B cell (primary cell): ENCODE measurements at regions not wholly inside any gene's neighbourhood (a gene's known extent, or its start where the extent isn't known, plus 50 kb on each side); places are given as distances from the start of the nearest gene placed in this dataset.

Experiments used
- ATAC-seq: fragments of 200-7000 bp; cut with Tn5 transposase; one replicate; pipeline ENCODE4 v1.10.0; 2021; ENCODE audit warnings: low read depth, mild to moderate bottlenecking, moderate number of reproducible peaks, moderate library complexity
- CTCF ChIA-PET: fragments of 350-600 bp; sonication (Branson Sonifier 250); formaldehyde crosslinking; loops from one replicate; lab custom pipeline; 2021; ENCODE audit warnings: antibody characterized with exemption, inconsistent platforms; lab: Charles Lee
- POLR2A ChIA-PET: fragments of 350-600 bp; sonication (Branson Sonifier 250); formaldehyde crosslinking; loops from one replicate; lab custom pipeline; 2021; ENCODE audit warnings: antibody characterized with exemption; lab: Charles Lee
- DNase-seq: peaks from one replicate; pipeline ENCODE4 v3.0.0; 2013
- H2AFZ ChIP-seq: 2 replicates; pipeline ENCODE4 v1.6.1; 2012; ENCODE audit warnings: mild to moderate bottlenecking, low read depth, low read length; ENCODE audit not compliant: insufficient read depth, poor library complexity, severe bottlenecking
- H3K27ac ChIP-seq, 2 donors: 1 replicate in 1 of 2; 2 replicates in 1 of 2; pipeline ENCODE4 v1.5.1; 2012 to 2013; ENCODE audit warnings: low read length in 2 of 2, mild to moderate bottlenecking in 2 of 2, moderate library complexity in 1 of 2
- H3K27me3 ChIP-seq, 4 experiments: fragments of 200-600 bp in 1 of 4; sonication (generic) in 1 of 4; replicated peaks in 1 of 4; 1 replicate in 2 of 4; 2 replicates in 2 of 4; pipeline versions ENCODE4 v1.6.1 to v1.7.0; 2013 to 2016; ENCODE audit warnings: low read length in 3 of 4, mild to moderate bottlenecking in 2 of 4, mixed read lengths in 1 of 4, moderate library complexity in 1 of 4; ENCODE audit not compliant: insufficient read depth in 4 of 4, control insufficient read depth in 3 of 4; ENCODE audit errors: control extremely low read depth in 1 of 4
- H3K36me3 ChIP-seq, 2 experiments: replicated peaks in 1 of 2; 1 replicate in 1 of 2; 2 replicates in 1 of 2; pipeline versions ENCODE4 v1.6.1 to v1.7.1; 2013; ENCODE audit warnings: low read length in 1 of 2; ENCODE audit not compliant: insufficient read depth in 2 of 2, control insufficient read depth in 1 of 2; ENCODE audit errors: control extremely low read depth in 1 of 2, extremely low read depth in 1 of 2
- H3K4me1 ChIP-seq, 2 donors: fragments of 200-600 bp in 1 of 2; sonication (generic) in 1 of 2; 1 replicate in 1 of 2; 2 replicates in 1 of 2; pipeline versions ENCODE4 v1.5.1 to v1.6.1; 2013 to 2017; ENCODE audit warnings: low read length in 2 of 2; ENCODE audit not compliant: control insufficient read depth in 2 of 2, insufficient read depth in 2 of 2
- H3K4me2 ChIP-seq: replicated peaks from 2 replicates; pipeline ENCODE3; 2012; ENCODE audit warnings: mild to moderate bottlenecking, low read depth, low read length; ENCODE audit not compliant: poor library complexity, severe bottlenecking
- H3K4me3 ChIP-seq, 5 experiments: fragments of 200-600 bp in 1 of 5; sonication (generic) in 1 of 5; 1 replicate in 3 of 5; 2 replicates in 2 of 5; pipeline versions ENCODE4 v1.5.1 to v1.7.0; 2011 to 2016; ENCODE audit warnings: low read length in 4 of 5, mild to moderate bottlenecking in 4 of 5, low read depth in 2 of 5, control low read depth in 1 of 5, moderate library complexity in 1 of 5; ENCODE audit not compliant: insufficient read depth in 1 of 5; ENCODE audit errors: control extremely low read depth in 1 of 5, extremely low read depth in 1 of 5
- H3K79me2 ChIP-seq: fragments of 200-600 bp; sonication (generic); one replicate; pipeline ENCODE4 v1.6.0; 2016; ENCODE audit warnings: low read length; ENCODE audit not compliant: control insufficient read depth, insufficient read depth
- H3K9ac ChIP-seq: fragments of 200-600 bp; sonication (generic); 2 replicates; pipeline ENCODE4 v1.6.1; 2017; ENCODE audit warnings: mild to moderate bottlenecking, low read length, moderate library complexity
- H3K9me3 ChIP-seq, 3 donors: one replicate each; pipeline versions ENCODE4 v1.6.1 to v1.7.1; 2013; ENCODE audit warnings: low read length in 2 of 3; ENCODE audit not compliant: control insufficient read depth in 2 of 3, insufficient read depth in 1 of 3; ENCODE audit errors: control extremely low read depth in 1 of 3
- H4K20me1 ChIP-seq: 2 replicates; pipeline ENCODE4 v1.6.0; 2012; ENCODE audit warnings: mild to moderate bottlenecking, low read length; ENCODE audit not compliant: insufficient read depth, control insufficient read depth, poor library complexity, severe bottlenecking
- H3K27ac Mint-ChIP-seq: one replicate; pipeline ENCODE4 v1.8.0; 2021; ENCODE audit warnings: mixed read lengths
- H3K27me3 Mint-ChIP-seq: one replicate; pipeline ENCODE4 v1.8.0; 2021; ENCODE audit warnings: mixed read lengths
- H3K4me1 Mint-ChIP-seq: one replicate; pipeline ENCODE4 v1.8.0; 2021; ENCODE audit warnings: mixed read lengths
- H3K4me3 Mint-ChIP-seq: one replicate; pipeline ENCODE4 v1.8.0; 2021; ENCODE audit warnings: mixed read lengths
- H3K9me3 Mint-ChIP-seq: one replicate; pipeline ENCODE4 v1.8.0; 2022; ENCODE audit warnings: mixed read lengths; ENCODE audit not compliant: insufficient read depth
- CTCF ChIP-seq: fragments of 200-600 bp; IDR thresholded peaks from one replicate; pipeline ENCODE4 v1.8.0; 2022; ENCODE audit warnings: antibody characterized with exemption, mild to moderate bottlenecking
- EZH2 ChIP-seq: IDR thresholded peaks from 2 replicates; pipeline ENCODE4 v1.6.1; 2012; ENCODE audit warnings: borderline replicate concordance, low read depth, mild to moderate bottlenecking, moderate library complexity, low read length; ENCODE audit not compliant: insufficient read depth, poor library complexity, severe bottlenecking
- WGBS: methylation state at CpG from one replicate; pipeline ENCODE4 v1.1.5; 2013; ENCODE audit warnings: missing lambda C conversion rate; ENCODE audit not compliant: insufficient coverage; 5-methylcytosine and 5-hydroxymethylcytosine counted together
- intact Hi-C: fragments of 100-400 bp; cut with micrococcal nuclease; formaldehyde crosslinking; loops from one replicate; pipeline ENCODE4 v1.10.0; 2022

- WGBS, result 70% methylated on average over 5 of the region's 8 CpGs
- Histone ChIP-seq H3K4me1 (no peaks in the 10 kb centered on the region), H3K36me3 (no peaks in the 10 kb centered on the region), H3K9ac (no peak overlapping the region), H3K27ac (no peak overlapping the region), H3K9me3 (no peaks in the 10 kb centered on the region), H3K4me2 (no peak overlapping the region), H2AFZ (no peak overlapping the region), H3K4me3 (no peak overlapping the region), H4K20me1 (no peaks in the 10 kb centered on the region), H3K27me3 (peaks cover 0 to 14% (median 2%) of the 10 kb centered on the region in 4 experiments), H3K79me2 (no peaks in the 10 kb centered on the region)
- DNase-seq, result no peak
- Mint-ChIP-seq H3K27ac (no peak overlapping the region), H3K27me3 (peaks cover 33% of the 10 kb centered on the region), H3K4me1 (no peaks in the 10 kb centered on the region), H3K4me3 (no peak overlapping the region), H3K9me3 (no peaks in the 10 kb centered on the region)
- TF ChIP-seq EZH2 (no peak), CTCF (no peak)
- ChIA-PET POLR2A (no interaction called here), CTCF (no interaction called here)
- intact Hi-C loops, result no loop called here
- no peak for ATAC-seq
These were observed 125.9 kb upstream of the MYCN start for GRCh38 chr2:15814403-15814802.

GRCh38 chr2:15814946-15815345 is 125.4 kb upstream of the MYCN start:
- no peaks in the 10 kb centered on the region for H3K4me1 Mint-ChIP-seq
- ChIA-PET CTCF (no interaction called here), POLR2A (no interaction called here)
- H3K4me2 ChIP-seq, result no peak overlapping the region
- 80% methylated on average over 1 of the region's 6 CpGs for WGBS
- H3K9ac ChIP-seq, result no peak overlapping the region
- no peaks in the 10 kb centered on the region for H3K9me3 Mint-ChIP-seq
- no peaks in the 10 kb centered on the region for H3K9me3 ChIP-seq
- no peaks in the 10 kb centered on the region for H3K79me2 ChIP-seq
- intact Hi-C loops, result no loop called here
- ATAC-seq (no peak), DNase-seq (no peak)
- no peak overlapping the region for H3K4me3 Mint-ChIP-seq
- no peak overlapping the region for H3K4me3 ChIP-seq
- H2AFZ ChIP-seq, result no peak overlapping the region
- TF ChIP-seq EZH2, result no peak
- TF ChIP-seq CTCF, result no peak
- no peaks in the 10 kb centered on the region for H3K36me3 ChIP-seq
- no peak overlapping the region for H3K27ac ChIP-seq
- peaks cover 38% of the 10 kb centered on the region for H3K27me3 Mint-ChIP-seq
- no peak overlapping the region for H3K27ac Mint-ChIP-seq
- peaks cover 0 to 17% (median 2%) of the 10 kb centered on the region in 4 experiments for H3K27me3 ChIP-seq
- H4K20me1 ChIP-seq, result no peaks in the 10 kb centered on the region
- no peaks in the 10 kb centered on the region for H3K4me1 ChIP-seq
